Upper lobe of left lung (tissue), 6 donors: ENCODE measurements at regions not wholly inside any gene's neighbourhood (a gene's known extent, or its start where the extent isn't known, plus 50 kb on each side); places are given as distances from the start of the nearest gene placed in this dataset.

Experiments used
- ATAC-seq, 2 donors: fragments of 200-7000 bp; cut with Tn5 transposase; one replicate each; pipeline ENCODE4 v1.9.1; 2022; ENCODE audit warnings: mild to moderate bottlenecking in 2 of 2, moderate library complexity in 2 of 2; ENCODE audit not compliant: low FRiP score in 2 of 2
- DNase-seq, 2 donors: peaks; one replicate each; pipeline ENCODE4 v3.0.0-alpha.2; 2019 to 2020
- H3K27ac ChIP-seq, 4 donors: fragments of 200-600 bp; sonication (generic); one replicate each; pipeline ENCODE4 v1.5.1; 2016 to 2019
- H3K27me3 ChIP-seq, 4 donors: fragments of 200-600 bp; sonication (generic); one replicate each; pipeline ENCODE4 v1.5.1; 2017 to 2019
- H3K36me3 ChIP-seq, 4 donors: fragments of 200-600 bp; sonication (generic); one replicate each; pipeline ENCODE4 v1.5.1; 2016 to 2019
- H3K4me1 ChIP-seq, 4 donors: fragments of 200-600 bp; sonication (generic); one replicate each; pipeline ENCODE4 v1.5.1; 2018 to 2019
- H3K4me3 ChIP-seq, 4 donors: fragments of 200-600 bp; sonication (generic); one replicate each; pipeline ENCODE4 v1.5.1; 2017 to 2019; ENCODE audit warnings: mild to moderate bottlenecking in 2 of 4, moderate library complexity in 1 of 4
- H3K9me3 ChIP-seq, 4 donors: fragments of 200-600 bp; sonication (generic); one replicate each; pipeline ENCODE4 v1.5.1; 2018 to 2019
- CTCF ChIP-seq, 6 experiments: fragments of 450-650 bp in 4 of 6; fragments of 200-600 bp in 2 of 6; sonication (generic) in 2 of 6; IDR thresholded peaks; one replicate each; pipeline ENCODE4 v1.5.1; 2016 to 2019; ENCODE audit warnings: antibody characterized with exemption in 6 of 6
- EP300 ChIP-seq, 4 donors: sonication (generic); formaldehyde crosslinking; IDR thresholded peaks; one replicate each; pipeline ENCODE4 v1.5.1; 2017; ENCODE audit warnings: antibody characterized with exemption in 4 of 4, control low read depth in 2 of 4
- POLR2A ChIP-seq, 4 donors: fragments of 450-650 bp; IDR thresholded peaks; one replicate each; pipeline ENCODE4 v1.5.1; 2016 to 2017; ENCODE audit warnings: antibody characterized with exemption in 4 of 4, mild to moderate bottlenecking in 2 of 4
- POLR2AphosphoS5 ChIP-seq, 2 donors: sonication (generic); formaldehyde crosslinking; IDR thresholded peaks; one replicate each; pipeline ENCODE4 v1.5.1; 2017; ENCODE audit warnings: antibody characterized with exemption in 2 of 2
- WGBS, 2 donors: methylation state at CpG; one replicate each; pipeline ENCODE4 v1.1.5; 2017 to 2018; 5-methylcytosine and 5-hydroxymethylcytosine counted together
- donor health status: DM: no; HTN: no; CAD: no; lungs with moderate emphysema.
- donor health status: DM: no; HTN: yes; CAD: no; lungs with severe emphysema.

GRCh38 chr20:60869625-60870024 lies 382.4 kb upstream of the CDH4 start:
- H3K4me3 ChIP-seq = no peak overlapping the region
- no peaks in the 10 kb centered on the region for H3K4me1 ChIP-seq
- H3K36me3 ChIP-seq = no peaks in the 10 kb centered on the region
- WGBS, 2 donors = 83 to 88% methylated on average over 7 to 9 of the region's 9 CpGs
- no peaks in the 10 kb centered on the region for H3K27me3 ChIP-seq
- DNase-seq (no peak), ATAC-seq (no peak)
- TF ChIP-seq POLR2AphosphoS5 (IDR thresholded peaks at IDR 0.05) (no peak), CTCF (IDR thresholded peaks at IDR 0.05) (no peak), POLR2A (IDR thresholded peaks at IDR 0.05) (no peak), EP300 (IDR thresholded peaks at IDR 0.05) (no peak)
- no peaks in the 10 kb centered on the region for H3K9me3 ChIP-seq
- no peak overlapping the region for H3K27ac ChIP-seq

GRCh38 chr20:60870040-60870439 lies 382.0 kb upstream of the CDH4 start:
- H3K36me3 ChIP-seq = no peaks in the 10 kb centered on the region
- no peak overlapping the region for H3K27ac ChIP-seq
- no peak for TF ChIP-seq POLR2AphosphoS5 (IDR thresholded peaks at IDR 0.05)
- no peak for TF ChIP-seq CTCF (IDR thresholded peaks at IDR 0.05)
- TF ChIP-seq EP300 (IDR thresholded peaks at IDR 0.05) = no peak
- no peak for TF ChIP-seq POLR2A (IDR thresholded peaks at IDR 0.05)
- ATAC-seq = no peak
- WGBS, 2 donors = 97 to 98% methylated on average over 6 to 7 of the region's 7 CpGs
- H3K4me1 ChIP-seq = no peaks in the 10 kb centered on the region
- H3K27me3 ChIP-seq = no peaks in the 10 kb centered on the region
- H3K9me3 ChIP-seq = no peaks in the 10 kb centered on the region
- no peak overlapping the region for H3K4me3 ChIP-seq
- no peak for DNase-seq

- 58 to 65% methylated on average over 3 to 8 of the region's 8 CpGs for WGBS, 2 donors
- Histone ChIP-seq H3K4me3 (no peak overlapping the region), H3K27me3 (no peaks in the 10 kb centered on the region), H3K27ac (no peak overlapping the region), H3K9me3 (no peaks in the 10 kb centered on the region), H3K36me3 (no peaks in the 10 kb centered on the region), H3K4me1 (no peaks in the 10 kb centered on the region)
- no peak for TF ChIP-seq CTCF (IDR thresholded peaks at IDR 0.05)
- no peak for TF ChIP-seq POLR2AphosphoS5 (IDR thresholded peaks at IDR 0.05)
- TF ChIP-seq POLR2A (IDR thresholded peaks at IDR 0.05) = no peak
- TF ChIP-seq EP300 (IDR thresholded peaks at IDR 0.05) = no peak
- DNase-seq (no peak), ATAC-seq (no peak)
These were observed 379.8 kb upstream of the CDH4 start for GRCh38 chr20:60872224-60872623.

DNA sequence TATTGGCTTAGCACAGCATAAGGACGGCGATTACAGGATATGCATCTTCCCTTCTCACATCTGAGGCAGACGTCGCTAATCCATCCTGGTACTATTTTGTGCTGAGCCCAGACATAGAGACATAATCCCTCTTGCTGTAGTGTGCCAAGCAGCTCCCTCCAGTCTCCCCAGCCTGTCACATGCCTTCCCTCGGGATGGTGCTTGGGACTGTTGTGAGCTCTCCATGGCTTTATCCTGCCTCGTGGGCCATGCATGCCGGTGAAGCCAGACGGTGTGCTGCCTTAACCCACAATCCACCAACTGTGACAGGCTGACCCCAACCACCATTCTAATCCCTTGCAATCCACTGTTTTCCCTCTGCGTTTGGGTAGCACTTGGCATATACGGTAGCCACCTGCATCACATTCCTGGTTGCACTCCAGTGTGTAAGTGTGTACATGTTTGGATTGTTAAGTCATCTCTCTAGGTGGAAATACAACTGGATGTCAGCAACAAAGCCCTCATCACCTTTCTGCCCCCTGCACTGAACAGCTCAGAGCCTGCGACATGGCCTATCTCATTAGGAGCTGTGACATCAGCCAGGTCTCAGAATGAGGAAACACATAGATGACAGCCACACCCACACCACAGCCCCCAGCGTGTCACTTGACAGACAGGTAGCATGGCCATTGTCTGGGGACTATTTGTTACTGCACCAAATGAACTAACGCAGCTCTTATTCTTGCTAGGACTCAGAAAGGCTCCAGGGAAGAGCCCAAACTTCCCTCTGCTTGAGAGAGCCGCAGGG lies 374.8 kb upstream of the CDH4 start:
- ATAC-seq = no peak
- WGBS, 2 donors = 82 to 85% methylated on average over 8 to 14 of the region's 14 CpGs

More for the DNA sequence above, 374.8 kb upstream of the CDH4 start:
- Histone ChIP-seq H3K9me3 (no peaks in the 10 kb centered on the region), H3K4me3 (no peak overlapping the region), H3K36me3 (no peaks in the 10 kb centered on the region), H3K27me3 (no peaks in the 10 kb centered on the region), H3K27ac (no peak overlapping the region), H3K4me1 (no peaks in the 10 kb centered on the region)
- no peak for DNase-seq
- no peak for TF ChIP-seq POLR2AphosphoS5 (IDR thresholded peaks at IDR 0.05)
- TF ChIP-seq EP300 (IDR thresholded peaks at IDR 0.05) = no peak
- no peak for TF ChIP-seq CTCF (IDR thresholded peaks at IDR 0.05)
- no peak for TF ChIP-seq POLR2A (IDR thresholded peaks at IDR 0.05)
